Neural cell (in vitro differentiated cells): ENCODE measurements at regions not wholly inside any gene's neighbourhood (a gene's known extent, or its start where the extent isn't known, plus 50 kb on each side); places are given as distances from the start of the nearest gene placed in this dataset.

Experiments
- H2AFZ ChIP-seq: fragments of 200-600, 300-800 bp; sonication (generic), shearing (Covaris generic); 2 replicates; pipeline ENCODE4 v1.6.0; 2014; ENCODE audit warnings: low read depth, mild to moderate bottlenecking, antibody characterized with exemption, low read length, moderate library complexity
- H3F3A ChIP-seq: fragments of 200-600 bp; shearing (Covaris generic); 2 replicates; pipeline ENCODE4 v1.6.1; 2016; ENCODE audit warnings: mild to moderate bottlenecking, moderate library complexity, mixed read lengths, antibody characterized with exemption, low read length; ENCODE audit not compliant: insufficient read depth, poor library complexity, severe bottlenecking
- H3K27ac ChIP-seq: fragments of 200-600, 300-800 bp; sonication (generic), shearing (Covaris generic); 2 replicates; pipeline ENCODE4 v1.5.1; 2014; ENCODE audit warnings: mild to moderate bottlenecking, low read length, moderate library complexity
- H3K27me3 ChIP-seq: fragments of 300-800, 200-600 bp; sonication (generic), shearing (Covaris generic); 2 replicates; pipeline ENCODE4 v1.6.0; 2014; ENCODE audit warnings: mild to moderate bottlenecking, low read depth, low read length, moderate library complexity; ENCODE audit not compliant: insufficient read depth
- H3K36me3 ChIP-seq: fragments of 300-800, 200-600 bp; sonication (generic), shearing (Covaris generic); 2 replicates; pipeline ENCODE4 v1.5.1; 2014; ENCODE audit warnings: mild to moderate bottlenecking, antibody characterized with exemption, low read length, moderate library complexity; ENCODE audit not compliant: insufficient read depth
- H3K4me2 ChIP-seq: fragments of 300-800, 200-600 bp; sonication (generic), shearing (Covaris generic); 2 replicates; pipeline ENCODE4 v1.6.0; 2014; ENCODE audit warnings: mild to moderate bottlenecking, low read length
- H3K4me3 ChIP-seq: fragments of 300-800, 200-600 bp; sonication (generic), shearing (Covaris generic); 2 replicates; pipeline ENCODE4 v1.5.1; 2014; ENCODE audit warnings: mild to moderate bottlenecking, low read length, moderate library complexity
- H3K79me2 ChIP-seq: fragments of 200-600 bp; shearing (Covaris generic); replicated peaks from 2 replicates; pipeline ENCODE4 v1.6.0; 2014; ENCODE audit warnings: mild to moderate bottlenecking, low read length, moderate library complexity; ENCODE audit not compliant: insufficient read depth
- H3K9ac ChIP-seq: fragments of 300-800, 200-600 bp; sonication (generic), shearing (Covaris generic); 2 replicates; pipeline ENCODE4 v1.6.1; 2016; ENCODE audit warnings: mild to moderate bottlenecking, low read length, mixed read lengths
- H3K9me2 ChIP-seq: fragments of 200-600 bp; shearing (Covaris generic); 2 replicates; pipeline ENCODE4 v1.6.1; 2016; ENCODE audit warnings: mild to moderate bottlenecking, low read length, mixed read lengths; ENCODE audit not compliant: insufficient read depth
- H3K9me3 ChIP-seq: fragments of 200-600, 300-800 bp; sonication (generic), shearing (Covaris generic); 2 replicates; pipeline ENCODE4 v1.6.1; 2016; ENCODE audit warnings: mild to moderate bottlenecking, mixed run types, low read length, moderate library complexity, mixed read lengths
- H4K20me1 ChIP-seq: fragments of 200-600 bp; shearing (Covaris generic); 2 replicates; pipeline ENCODE4 v1.6.1; 2016; ENCODE audit warnings: mild to moderate bottlenecking, mixed run types; ENCODE audit not compliant: insufficient read depth
- CTCF ChIP-seq: fragments of 450-650 bp; IDR thresholded peaks from 2 replicates; pipeline ENCODE4 v1.5.1; 2014; ENCODE audit warnings: antibody characterized with exemption, mild to moderate bottlenecking, moderate library complexity; ENCODE audit not compliant: poor library complexity, severe bottlenecking
- EP300 ChIP-seq: fragments of 450-650 bp; conservative IDR thresholded peaks from 2 replicates; pipeline ENCODE4 v1.6.1; 2014; ENCODE audit warnings: antibody characterized with exemption, mild to moderate bottlenecking, moderate library complexity; ENCODE audit not compliant: poor library complexity, severe bottlenecking
- EZH2 ChIP-seq: fragments of 200-600, 300-800 bp; shearing (Covaris generic), sonication (generic); IDR thresholded peaks from 2 replicates; pipeline ENCODE4 v1.6.1; 2014; ENCODE audit warnings: antibody characterized with exemption, low read length, borderline replicate concordance, mild to moderate bottlenecking; ENCODE audit not compliant: insufficient read depth, poor library complexity, severe bottlenecking
- MXI1 ChIP-seq: fragments of 450-650 bp; conservative IDR thresholded peaks from 2 replicates; pipeline ENCODE4 v1.6.1; 2014; ENCODE audit warnings: antibody characterized with exemption, mild to moderate bottlenecking; ENCODE audit not compliant: poor library complexity, severe bottlenecking
- POLR2AphosphoS5 ChIP-seq: IDR thresholded peaks from 2 replicates; pipeline ENCODE4 v1.6.1; 2012
- RAD21 ChIP-seq: fragments of 450-650 bp; conservative IDR thresholded peaks from 2 replicates; pipeline ENCODE4 v1.6.1; 2014; ENCODE audit warnings: antibody characterized with exemption, mild to moderate bottlenecking, moderate library complexity
- REST ChIP-seq: IDR thresholded peaks from 2 replicates; pipeline ENCODE4 v1.6.1; 2012; ENCODE audit warnings: borderline replicate concordance
- SMC3 ChIP-seq: fragments of 450-650 bp; conservative IDR thresholded peaks from 2 replicates; pipeline ENCODE4 v1.6.1; 2014; ENCODE audit warnings: antibody characterized with exemption, mild to moderate bottlenecking, moderate library complexity; ENCODE audit not compliant: poor library complexity
- TAF1 ChIP-seq: IDR thresholded peaks from 2 replicates; pipeline ENCODE4 v1.6.1; 2012; ENCODE audit warnings: low read depth

DNA sequence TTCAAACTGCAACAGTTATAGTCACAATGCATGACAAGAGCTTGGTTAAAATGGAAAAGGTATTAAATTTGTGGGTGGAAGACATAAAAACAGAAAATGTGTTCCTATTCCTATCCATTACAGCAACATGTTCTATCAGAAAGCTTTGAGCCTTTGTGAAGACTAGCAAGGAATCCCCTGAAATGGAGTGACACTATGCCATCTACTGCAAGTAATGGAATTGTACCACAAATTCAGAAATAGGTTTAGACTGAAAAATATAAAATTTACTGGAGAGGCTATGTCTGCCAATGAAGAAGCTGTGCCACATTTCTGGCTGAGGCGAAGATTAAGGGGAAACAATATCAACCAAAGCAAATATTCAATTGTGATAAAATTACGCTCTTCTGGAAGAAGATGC is 247.9 kb downstream of the ADAM29 start:
- Histone ChIP-seq H3K36me3 (no peaks in the 10 kb centered on the region), H3K79me2 (no peaks in the 10 kb centered on the region), H3K27me3 (no peaks in the 10 kb centered on the region), H4K20me1 (no peaks in the 10 kb centered on the region), H3K9ac (no peak overlapping the region), H2AFZ (no peak overlapping the region), H3K9me3 (no peaks in the 10 kb centered on the region), H3K4me3 (no peak overlapping the region), H3K9me2 (no peaks in the 10 kb centered on the region), H3K4me2 (no peak overlapping the region), H3F3A (no peaks in the 10 kb centered on the region), H3K27ac (no peak overlapping the region)
- TF ChIP-seq CTCF (no peak), SMC3 (no peak), MXI1 (no peak), EZH2 (no peak), REST (no peak), TAF1 (no peak), RAD21 (no peak), POLR2AphosphoS5 (no peak), EP300 (no peak)

GRCh38 chr4:175176710-175177109 is 258.6 kb downstream of the ADAM29 start:
- Histone ChIP-seq H3K79me2 (no peaks in the 10 kb centered on the region), H4K20me1 (no peaks in the 10 kb centered on the region), H2AFZ (no peak overlapping the region), H3K9me3 (no peaks in the 10 kb centered on the region), H3K4me3 (no peak overlapping the region), H3K9me2 (peaks cover 3% of the 10 kb centered on the region), H3K27me3 (no peaks in the 10 kb centered on the region), H3F3A (no peaks in the 10 kb centered on the region), H3K4me2 (no peak overlapping the region), H3K36me3 (no peaks in the 10 kb centered on the region), H3K9ac (no peak overlapping the region), H3K27ac (no peak overlapping the region)
- no peak for TF ChIP-seq MXI1
- TF ChIP-seq EZH2, result no peak
- TF ChIP-seq RAD21, result no peak
- no peak for TF ChIP-seq TAF1
- TF ChIP-seq REST, result no peak
- TF ChIP-seq CTCF, result no peak
- no peak for TF ChIP-seq POLR2AphosphoS5
- TF ChIP-seq EP300, result no peak
